SH-SY5Y (cell line): ENCODE measurements at regions not wholly inside any gene's neighbourhood (a gene's known extent, or its start where the extent isn't known, plus 50 kb on each side); places are given as distances from the start of the nearest gene placed in this dataset.

Experiments used
- GATA2 ChIP-seq: IDR thresholded peaks from 2 replicates; pipeline ENCODE4 v1.6.1; 2011; ENCODE audit warnings: mild to moderate bottlenecking, low read depth, low read length
- GATA3 ChIP-seq: IDR thresholded peaks from 2 replicates; pipeline ENCODE4 v1.6.1; 2011; ENCODE audit warnings: low read depth, mild to moderate bottlenecking, low read length, moderate library complexity

DNA sequence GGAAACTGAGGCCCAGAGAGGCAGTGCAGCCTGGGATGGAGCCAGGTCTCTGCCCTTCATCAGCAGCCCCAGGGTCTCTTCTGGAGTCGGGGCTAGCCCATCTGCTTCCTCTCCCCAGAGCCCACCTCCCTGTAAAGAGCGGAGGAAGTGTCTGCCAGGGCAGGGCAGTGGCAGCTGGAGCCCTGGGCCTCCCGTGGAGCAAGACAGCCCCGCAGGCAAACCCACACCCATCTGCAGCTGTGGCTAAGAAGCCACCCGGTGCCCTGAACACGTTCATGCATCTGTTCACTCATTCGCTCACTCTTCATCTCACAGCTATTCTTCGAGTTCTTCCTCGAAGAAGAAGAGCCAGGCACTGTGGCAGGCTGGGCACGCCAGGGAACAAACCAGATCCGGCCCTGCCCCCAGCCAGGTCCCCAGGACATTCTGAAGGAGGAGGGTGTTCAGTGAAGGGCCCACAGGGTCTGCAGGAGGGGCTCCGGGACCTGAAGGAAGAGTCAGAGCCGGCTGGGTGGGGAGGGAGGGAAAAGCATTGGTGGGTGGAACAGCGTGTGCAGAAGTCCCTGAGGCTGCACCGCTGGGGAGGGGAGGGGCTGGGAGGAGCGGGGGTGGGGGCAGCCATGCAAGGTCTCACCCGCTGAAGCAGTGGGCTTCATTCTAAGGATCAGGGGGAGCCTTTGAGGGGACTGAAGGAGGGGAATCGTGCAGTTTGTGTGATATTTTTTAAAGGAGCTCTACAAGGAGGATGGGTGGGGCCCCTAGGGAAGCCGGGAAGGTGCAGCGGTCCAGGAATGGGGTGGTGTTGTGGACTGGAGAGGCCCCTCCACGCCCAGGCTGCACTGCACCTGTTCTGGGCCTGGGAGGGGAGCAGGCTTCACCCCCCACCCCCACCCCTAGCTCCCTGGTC, 99.1 kb downstream of the UNCX start:
- TF ChIP-seq GATA3 = no peak
- no peak for TF ChIP-seq GATA2
